Heart left ventricle (tissue), 13 donors: ENCODE measurements at regions not wholly inside any gene's neighbourhood (a gene's known extent, or its start where the extent isn't known, plus 50 kb on each side); places are given as distances from the start of the nearest gene placed in this dataset.

Source experiments
- CTCF ChIP-seq, 12 donors: fragments of 200-600 bp; sonication (generic) in 4 of 12; IDR thresholded peaks; one replicate each; pipeline versions ENCODE4 v1.5.0 to v1.8.0; 2018 to 2022; ENCODE audit warnings: antibody characterized with exemption in 12 of 12, mild to moderate bottlenecking in 5 of 12
- POLR2A ChIP-seq, 2 donors: fragments of 450-650 bp; IDR thresholded peaks; one replicate each; pipeline ENCODE4 v1.6.1; 2017; ENCODE audit warnings: antibody characterized with exemption in 2 of 2, mild to moderate bottlenecking in 2 of 2, moderate library complexity in 2 of 2
- donor health status: ischemic (EF 13 %, LVEDD 7.1; RV severe dilation, severe dysfunction).
- donor health status: DM: no; HTN: yes; CAD: no.
- donor health status: DM: no; HTN: no; CAD: no.
- donor health status: ischemic (EF 25% LVEDD 6.9; RV normal size, moderate dysfunction).
- donor health status: ischemic (EF 25% LVEDD 5.7; RV mildly dilated, moderate dysfunction).
- donor health status: ischemic (EF 35%, LVEDD 5.7; RV mildly dilated, moderate dysfunction).
- donor health status: nonischemic (EF 11% LVEDD 7.7; RV severe dilation, severe dysfunction).
- donor health status: DM: yes; HTN: yes; CAD: no.
- donor health status: PGD.
- donor health status: ischemic (EF 29% LVEDD 5.4; RV normal size, mild dysfunction).
- donor health status: nonischemic (EF 23%, LVEDD 6.1; RV moderate dilation, normal function).

- TF ChIP-seq POLR2A (IDR thresholded peaks at IDR 0.05) (no peak), CTCF (IDR thresholded peaks at IDR 0.05) (no peak)
Measured at GRCh38 chr2:172296267-172297046, 130.9 kb upstream of the ITGA6 start.
